ENCODE measurements at regions not wholly inside any gene's neighbourhood (a gene's known extent, or its start where the extent isn't known, plus 50 kb on each side); places are given as distances from the start of the nearest gene placed in this dataset.

- TF ChIP-seq ZFX (CRISPR knock-in tag; IDR thresholded peaks at IDR 0.05; ENCODE audit: low read depth) (no peak), HNRNPLL (IDR thresholded peaks at IDR 0.05; ENCODE audit: low read depth, low read length, poor library complexity, severe bottlenecking) (no peak), ZNF580 (CRISPR knock-in tag; IDR thresholded peaks at IDR 0.05; ENCODE audit: borderline replicate concordance, low read depth) (no peak), ATM (IDR thresholded peaks at IDR 0.05; ENCODE audit: borderline replicate concordance) (no peak), CTCF (CRISPR knock-in tag; IDR thresholded peaks at IDR 0.05) (no peak), TAF1 (CRISPR knock-in tag; IDR thresholded peaks at IDR 0.05) (no peak), ZFP41 (CRISPR knock-in tag; IDR thresholded peaks at IDR 0.05; ENCODE audit: borderline replicate concordance) (no peak), RNF219 (CRISPR knock-in tag; IDR thresholded peaks at IDR 0.05) (no peak), ARNTL (CRISPR knock-in tag; IDR thresholded peaks at IDR 0.05) (no peak), TERF1 (CRISPR knock-in tag; IDR thresholded peaks at IDR 0.05) (no peak)
Measured at GRCh38 chr13:99741960-99742359, 229.6 kb downstream of the ZIC5 start.
